RPMI7951 (cell line): ENCODE measurements at regions not wholly inside any gene's neighbourhood (a gene's known extent, or its start where the extent isn't known, plus 50 kb on each side); places are given as distances from the start of the nearest gene placed in this dataset.

Experiments used
- DNase-seq: peaks from one replicate; pipeline ENCODE4 v3.0.0-alpha.2; 2012; ENCODE audit warnings: low read depth

DNA sequence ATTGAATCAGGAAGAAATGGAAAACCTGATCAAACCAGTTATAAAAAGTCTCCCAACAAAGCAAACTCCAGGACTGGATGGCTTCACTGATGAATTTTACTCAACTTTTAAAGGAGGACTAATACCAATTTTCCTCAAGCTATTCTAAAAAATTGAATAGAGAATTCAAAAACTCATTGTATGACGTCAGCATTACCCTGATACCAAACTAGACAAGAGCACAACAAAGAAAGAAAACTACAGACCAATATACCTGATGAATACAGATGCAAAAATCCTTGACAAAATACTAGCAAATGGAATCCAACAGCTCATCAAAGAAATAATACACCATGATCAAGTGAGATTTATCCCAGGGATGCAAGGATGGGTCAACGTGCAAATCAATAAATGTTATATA, 172.9 kb downstream of the FNDC1 start:
- no peak for DNase-seq

DNA sequence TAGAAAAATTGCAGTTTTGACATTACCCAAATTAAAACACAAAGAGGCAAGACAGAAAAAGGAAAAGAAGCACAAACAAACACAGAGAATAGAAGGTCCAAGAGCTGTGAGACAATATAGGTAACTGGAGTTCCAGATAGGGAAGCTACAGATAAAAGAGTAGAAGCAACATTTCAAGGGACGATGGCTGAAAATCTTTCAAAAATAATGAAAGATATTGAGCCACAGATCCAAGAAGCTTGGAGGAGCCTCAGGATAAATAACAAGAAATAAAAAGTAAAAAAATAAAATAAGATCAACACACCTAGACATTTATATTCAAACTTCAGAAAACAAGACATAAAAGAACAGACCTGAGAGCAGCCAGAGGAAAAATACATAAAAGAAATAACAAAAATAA, 164.9 kb downstream of the FNDC1 start:
- no peak for DNase-seq

DNA sequence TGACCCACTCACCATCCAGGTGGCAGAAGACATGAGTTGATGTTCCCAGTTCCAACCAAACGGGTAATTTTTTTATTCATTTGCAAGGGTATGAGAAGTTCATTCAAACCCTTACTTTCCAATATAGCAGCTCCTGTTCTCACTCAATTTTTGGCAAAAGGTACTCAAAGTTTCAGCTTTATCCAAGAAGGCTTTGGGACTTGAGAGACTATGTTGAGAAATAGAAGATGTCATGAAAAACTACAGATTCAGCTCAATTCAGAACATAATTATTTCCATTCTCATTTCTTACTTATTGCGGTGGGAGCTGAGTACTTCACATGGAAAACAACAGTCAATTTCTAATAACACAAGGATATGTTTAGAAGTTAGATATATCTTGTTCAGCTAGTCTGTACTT, 162.3 kb downstream of the FNDC1 start:
- DNase-seq: no peak

DNA sequence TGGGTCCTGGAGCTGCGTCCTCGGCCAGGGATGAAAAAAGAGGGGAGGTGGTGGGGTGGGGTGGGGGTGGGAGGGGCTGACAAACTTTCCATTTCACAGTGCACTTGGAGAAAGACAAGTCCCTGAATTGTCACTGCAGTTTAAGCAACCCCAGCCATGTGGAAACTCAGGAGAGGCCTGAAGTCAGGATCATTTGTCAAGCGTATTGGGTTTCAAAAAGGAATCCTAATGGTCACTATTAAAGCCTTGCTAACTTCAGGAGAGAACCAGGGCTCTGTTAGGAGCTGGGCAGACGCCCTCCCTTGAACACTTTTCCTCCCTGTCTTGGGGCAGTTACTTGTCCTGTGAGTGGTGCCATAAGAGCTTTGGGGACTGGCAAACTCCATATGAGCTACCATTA, 159.9 kb downstream of the FNDC1 start:
- no peak for DNase-seq

DNA sequence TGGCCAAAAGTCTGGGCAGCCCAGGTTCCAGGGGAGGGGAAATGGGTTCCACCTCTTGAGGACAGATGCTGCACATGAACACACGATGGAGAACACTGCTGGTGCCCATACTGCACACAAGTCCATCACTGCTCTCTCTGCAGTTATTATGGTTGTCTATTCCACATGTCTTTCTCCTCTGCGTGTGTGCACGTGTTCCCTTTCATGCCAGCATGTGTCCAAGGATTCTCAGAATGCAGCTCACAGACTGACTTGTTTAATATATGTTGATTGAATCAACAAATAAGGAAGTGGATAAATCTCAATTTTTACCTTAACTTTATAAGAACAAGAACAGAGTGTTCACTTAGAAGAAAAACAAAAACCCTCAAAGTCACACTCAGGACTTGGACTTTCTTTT, 158.9 kb downstream of the FNDC1 start:
- DNase-seq: no peak

DNA sequence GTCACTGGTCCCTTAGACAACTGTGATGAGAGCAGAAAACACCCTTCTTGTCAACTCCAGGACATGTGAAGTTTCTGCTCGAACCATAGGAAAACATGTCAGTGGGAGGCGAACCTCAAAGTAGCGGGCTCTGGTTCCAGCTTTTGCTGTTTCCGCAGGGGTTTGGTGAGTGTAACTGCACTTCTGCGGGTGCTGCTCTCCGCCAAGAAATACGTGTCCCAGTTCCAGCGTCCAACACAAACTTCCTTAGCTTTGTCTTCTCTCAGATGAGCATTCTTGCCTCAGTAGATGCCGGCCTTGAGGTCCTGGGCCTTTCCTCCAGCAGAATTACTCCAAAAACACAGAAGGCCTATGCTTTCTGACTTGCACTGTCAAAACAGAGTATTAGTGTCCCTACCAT, 156.3 kb downstream of the FNDC1 start:
- DNase-seq: no peak

DNA sequence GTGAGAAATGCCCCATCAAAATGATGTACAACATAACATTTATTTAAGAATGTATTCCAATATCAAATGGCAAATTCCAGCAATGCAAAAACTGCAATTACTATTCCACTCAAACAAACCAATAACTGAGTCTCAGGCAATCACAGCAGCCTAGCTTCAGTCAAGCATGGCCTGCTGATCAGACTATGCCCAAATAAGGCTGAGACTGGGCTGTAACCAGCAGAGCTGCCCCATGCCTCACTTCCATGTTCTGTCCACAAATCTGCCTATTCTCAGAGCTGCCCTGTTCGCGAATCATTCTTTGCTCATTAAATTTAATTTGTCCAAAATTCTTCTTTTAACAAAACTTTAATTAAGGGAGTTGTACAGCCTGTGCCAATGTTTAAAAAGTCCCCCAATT, 155.4 kb downstream of the FNDC1 start:
- no peak for DNase-seq
